Coronary artery (tissue), 2 donors: ENCODE measurements at regions not wholly inside any gene's neighbourhood (a gene's known extent, or its start where the extent isn't known, plus 50 kb on each side); places are given as distances from the start of the nearest gene placed in this dataset.

Source experiments
- DNase-seq: peaks from one replicate; pipeline ENCODE4 v3.0.0-alpha.2; 2017; ENCODE audit warnings: low spot score
- H3K27ac ChIP-seq, 2 donors: fragments of 200-600 bp; sonication (generic); one replicate each; pipeline ENCODE4 v1.5.1; 2016 to 2019
- H3K4me3 ChIP-seq: fragments of 200-600 bp; sonication (generic); 2 replicates; pipeline ENCODE4 v1.5.1; 2016; ENCODE audit warnings: mild to moderate bottlenecking, moderate library complexity
- CTCF ChIP-seq: fragments of 200-600 bp; sonication (generic); IDR thresholded peaks from one replicate; pipeline ENCODE4 v1.5.1; 2019; ENCODE audit warnings: antibody characterized with exemption

- no peak for TF ChIP-seq CTCF
- no peak for DNase-seq
- H3K27ac ChIP-seq = no peak overlapping the region
- no peak overlapping the region for H3K4me3 ChIP-seq
Observed at GRCh38 chr12:132410296-132410625, 79.7 kb upstream of the FBRSL1 start.

DNA sequence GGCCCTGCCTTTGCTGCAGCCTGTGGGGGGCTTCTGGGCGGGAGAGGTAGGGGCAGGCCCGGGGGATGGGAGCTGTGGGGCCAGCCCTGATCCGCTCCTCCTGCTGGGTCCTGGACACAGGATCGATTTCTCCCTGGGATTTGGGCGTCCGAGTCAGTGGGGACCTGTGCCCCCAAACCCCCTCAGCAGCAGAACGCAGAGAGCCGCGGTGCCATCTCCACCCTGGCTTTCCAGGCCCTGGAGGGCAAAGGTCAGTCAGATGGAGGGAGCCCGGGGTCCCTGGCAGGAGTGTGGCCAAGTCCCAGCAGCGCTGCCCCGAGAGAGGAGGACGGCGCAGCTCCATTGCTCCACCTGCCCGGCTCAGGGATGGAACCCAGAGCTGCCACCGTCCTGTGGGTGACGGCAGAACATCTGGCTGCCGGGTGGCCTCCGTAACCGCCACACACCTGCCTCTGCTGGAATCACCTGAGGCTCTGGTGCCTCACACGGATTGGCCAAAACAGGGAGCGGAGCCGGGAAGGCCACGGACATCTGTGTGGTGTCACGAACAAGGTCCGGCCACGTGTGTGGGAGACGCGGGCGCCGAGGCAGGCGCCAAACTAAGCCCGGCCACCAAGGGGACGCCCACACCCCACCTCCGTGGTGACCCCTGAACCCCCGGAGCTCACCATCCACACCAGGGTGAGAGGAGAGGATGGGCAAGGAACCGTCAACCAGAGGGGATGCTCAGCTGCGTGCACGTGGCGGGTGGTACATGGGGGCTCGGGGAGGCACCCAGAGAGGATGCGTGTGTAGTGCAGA lies 80.3 kb upstream of the FBRSL1 start:
- no peak for DNase-seq
- no peak for TF ChIP-seq CTCF
- Histone ChIP-seq H3K27ac (no peak overlapping the region), H3K4me3 (no peak overlapping the region)

- no peak overlapping the region for H3K27ac ChIP-seq
- no peak for TF ChIP-seq CTCF
- H3K4me3 ChIP-seq = no peak overlapping the region
- no peak for DNase-seq
Observed at GRCh38 chr12:132408626-132409494, 79.5 kb upstream of the GALNT9 start.

DNA sequence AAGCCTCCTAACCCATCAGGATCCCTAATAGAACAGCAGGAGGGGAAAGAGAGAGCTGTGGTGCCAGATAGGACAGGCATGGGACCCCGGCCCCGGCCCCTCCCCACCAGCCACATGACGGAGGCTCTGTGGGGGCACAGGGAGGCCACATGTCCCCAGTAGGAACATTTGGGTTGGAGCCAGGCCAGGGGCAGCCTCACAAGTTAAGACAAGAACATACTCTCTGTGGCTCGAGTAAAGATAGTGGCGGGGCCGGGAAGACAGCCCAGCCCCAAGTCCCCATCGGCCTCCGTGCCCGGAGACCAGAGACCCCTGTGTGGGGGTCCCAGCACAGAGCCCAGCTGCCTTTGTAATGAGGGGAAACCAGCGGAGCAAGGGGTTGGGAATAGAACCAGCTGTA lies 78.6 kb upstream of the GALNT9 start:
- DNase-seq = no peak
- no peak overlapping the region for H3K4me3 ChIP-seq
- no peak for TF ChIP-seq CTCF

DNA sequence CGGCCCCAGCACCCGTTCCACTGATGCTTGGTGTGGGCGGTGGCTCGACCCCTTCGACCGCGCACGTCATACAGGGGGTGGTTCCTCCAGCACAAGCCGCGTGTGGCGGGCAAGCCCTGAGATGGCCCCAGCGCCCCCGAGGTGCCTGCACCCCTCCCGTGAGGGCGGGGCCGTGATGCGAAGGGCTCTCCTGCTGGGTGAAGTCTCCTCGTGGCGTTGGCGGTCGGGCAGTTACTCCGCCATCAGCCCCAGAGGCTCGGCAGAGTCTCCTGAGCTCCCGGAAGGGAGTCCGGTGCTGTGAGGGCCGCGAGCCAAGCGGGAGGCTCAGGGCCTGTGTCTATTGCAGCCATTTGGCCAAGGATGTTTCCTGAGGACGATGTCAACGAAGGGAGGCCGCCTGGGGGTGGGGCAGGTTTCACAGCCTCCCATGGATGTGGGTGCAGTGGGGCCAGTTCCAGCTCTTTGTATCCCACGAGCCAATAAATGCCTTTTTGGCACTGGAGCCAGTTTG lies 78.1 kb upstream of the GALNT9 start:
- DNase-seq = no peak
- TF ChIP-seq CTCF = no peak
- Histone ChIP-seq H3K4me3 (no peak overlapping the region), H3K27ac (no peak overlapping the region)

More for the DNA sequence above, 78.6 kb upstream of the GALNT9 start:
- H3K27ac ChIP-seq = no peak overlapping the region

- Histone ChIP-seq H3K27ac (no peak overlapping the region), H3K4me3 (no peak overlapping the region)
- no peak for TF ChIP-seq CTCF
- DNase-seq = no peak
Observed at GRCh38 chr12:132406493-132407450, 77.4 kb upstream of the GALNT9 start.
